SK-N-MC (cell line): ENCODE measurements at regions not wholly inside any gene's neighbourhood (a gene's known extent, or its start where the extent isn't known, plus 50 kb on each side); places are given as distances from the start of the nearest gene placed in this dataset.

ENCODE experiments used
- EZH2 ChIP-seq: fragments of 200-600 bp; sonication (generic); IDR thresholded peaks from one replicate; pipeline ENCODE4 v1.6.1; 2017; ENCODE audit warnings: antibody characterized with exemption
- POLR2AphosphoS5 ChIP-seq: IDR thresholded peaks from 2 replicates; pipeline ENCODE4 v1.6.1; 2012; ENCODE audit warnings: mild to moderate bottlenecking, low read depth, low read length, borderline replicate concordance

DNA sequence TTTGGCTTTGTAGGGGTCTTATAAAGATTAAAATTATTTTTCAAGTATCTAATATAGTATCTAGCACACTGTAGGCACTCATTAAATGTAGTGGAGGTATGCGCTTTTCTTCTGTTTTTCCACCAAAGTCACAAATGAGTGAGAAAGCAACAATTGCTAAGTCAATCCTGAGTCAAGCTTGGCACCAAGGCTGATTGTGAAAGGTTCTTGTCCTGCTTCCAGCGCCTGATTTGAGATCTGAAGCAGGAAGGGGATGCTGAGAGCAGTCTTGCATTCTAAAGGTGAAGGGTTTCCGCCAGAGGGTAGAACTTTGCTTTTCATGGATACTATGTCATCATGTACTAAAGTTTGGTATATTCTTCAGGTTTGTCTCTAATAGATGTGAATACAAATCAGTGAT lies 64.9 kb upstream of the DAAM1 start:
- no peak for TF ChIP-seq POLR2AphosphoS5
- TF ChIP-seq EZH2, result no peak
